ENCODE measurements at regions not wholly inside any gene's neighbourhood (a gene's known extent, or its start where the extent isn't known, plus 50 kb on each side); places are given as distances from the start of the nearest gene placed in this dataset.

- TF ChIP-seq CTCF (IDR thresholded peaks at IDR 0.05 in 8 of 11, conservative IDR thresholded peaks at IDR 0.05 in 3 of 11) (no peak), POLR2AphosphoS5 (IDR thresholded peaks at IDR 0.05) (no peak), POLR2A (IDR thresholded peaks at IDR 0.05) (no peak)
Measured at GRCh38 chr13:95492044-95492801, 60.3 kb upstream of the CLDN10 start.

Measured in spleen (tissue), 7 donors.